Transverse colon (tissue), 3 donors: ENCODE measurements at regions not wholly inside any gene's neighbourhood (a gene's known extent, or its start where the extent isn't known, plus 50 kb on each side); places are given as distances from the start of the nearest gene placed in this dataset.
"Not testable (repeated sequence)": the region's sequence is repeated elsewhere in the genome, so short reads cannot be mapped to it uniquely, and the experiment has no call there.

Source experiments
- EP300 ChIP-seq: sonication (generic); formaldehyde crosslinking; IDR thresholded peaks from one replicate; pipeline ENCODE4 v1.6.1; 2017; ENCODE audit warnings: antibody characterized with exemption, low read depth
- TF ChIP-seq, protein P1 (sequence below), 5 experiments: fragments of 200-600 bp in 3 of 5; fragments of 450-650 bp in 2 of 5; sonication (generic) in 3 of 5; IDR thresholded peaks; 1 replicate in 2 of 5; 2 replicates in 3 of 5; pipeline ENCODE4 v1.5.1; 2016 to 2017; ENCODE audit warnings: antibody characterized with exemption in 5 of 5, inconsistent platforms in 3 of 5, mild to moderate bottlenecking in 2 of 5, moderate library complexity in 1 of 5

DNA sequence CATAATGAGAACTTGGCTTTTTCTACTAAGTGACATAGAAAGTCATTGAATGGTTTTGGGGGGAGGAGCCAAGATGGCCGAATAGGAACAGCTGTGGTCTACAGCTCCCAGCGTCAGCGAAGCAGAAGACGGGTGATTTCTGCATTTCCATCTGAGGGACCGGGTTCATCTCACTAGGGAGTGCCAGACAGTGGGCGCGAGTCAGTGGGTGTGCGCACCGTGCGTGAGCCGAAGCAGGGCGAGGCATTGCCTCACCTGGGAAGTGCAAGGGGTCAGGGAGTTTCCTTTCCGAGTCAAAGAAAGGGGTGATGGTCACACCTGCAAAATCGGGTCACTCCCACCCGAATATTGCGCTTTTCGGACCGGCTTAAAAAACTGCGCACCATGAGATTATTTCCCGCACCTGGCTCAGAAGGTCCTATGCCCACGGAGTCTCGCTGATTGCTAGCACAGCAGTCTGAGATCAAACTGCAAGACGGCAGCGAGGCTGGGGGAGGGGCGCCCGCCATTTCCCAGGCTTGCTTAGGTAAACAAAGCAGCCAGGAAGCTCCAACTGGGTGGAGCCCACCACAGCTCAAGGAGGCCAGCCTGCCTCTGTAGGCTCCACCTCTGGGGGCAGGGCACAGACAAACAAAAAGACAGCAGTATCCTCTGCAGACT, 235.2 kb upstream of the ARHGAP42 start:
- TF ChIP-seq, protein P1, sequence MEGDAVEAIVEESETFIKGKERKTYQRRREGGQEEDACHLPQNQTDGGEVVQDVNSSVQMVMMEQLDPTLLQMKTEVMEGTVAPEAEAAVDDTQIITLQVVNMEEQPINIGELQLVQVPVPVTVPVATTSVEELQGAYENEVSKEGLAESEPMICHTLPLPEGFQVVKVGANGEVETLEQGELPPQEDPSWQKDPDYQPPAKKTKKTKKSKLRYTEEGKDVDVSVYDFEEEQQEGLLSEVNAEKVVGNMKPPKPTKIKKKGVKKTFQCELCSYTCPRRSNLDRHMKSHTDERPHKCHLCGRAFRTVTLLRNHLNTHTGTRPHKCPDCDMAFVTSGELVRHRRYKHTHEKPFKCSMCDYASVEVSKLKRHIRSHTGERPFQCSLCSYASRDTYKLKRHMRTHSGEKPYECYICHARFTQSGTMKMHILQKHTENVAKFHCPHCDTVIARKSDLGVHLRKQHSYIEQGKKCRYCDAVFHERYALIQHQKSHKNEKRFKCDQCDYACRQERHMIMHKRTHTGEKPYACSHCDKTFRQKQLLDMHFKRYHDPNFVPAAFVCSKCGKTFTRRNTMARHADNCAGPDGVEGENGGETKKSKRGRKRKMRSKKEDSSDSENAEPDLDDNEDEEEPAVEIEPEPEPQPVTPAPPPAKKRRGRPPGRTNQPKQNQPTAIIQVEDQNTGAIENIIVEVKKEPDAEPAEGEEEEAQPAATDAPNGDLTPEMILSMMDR (IDR thresholded peaks at IDR 0.05), result not testable (repeated sequence)
- not testable (repeated sequence) for TF ChIP-seq EP300
